ENCODE measurements at regions not wholly inside any gene's neighbourhood (a gene's known extent, or its start where the extent isn't known, plus 50 kb on each side); places are given as distances from the start of the nearest gene placed in this dataset.
"Not testable (repeated sequence)": the region's sequence is repeated elsewhere in the genome, so short reads cannot be mapped to it uniquely, and the experiment has no call there.

DNA sequence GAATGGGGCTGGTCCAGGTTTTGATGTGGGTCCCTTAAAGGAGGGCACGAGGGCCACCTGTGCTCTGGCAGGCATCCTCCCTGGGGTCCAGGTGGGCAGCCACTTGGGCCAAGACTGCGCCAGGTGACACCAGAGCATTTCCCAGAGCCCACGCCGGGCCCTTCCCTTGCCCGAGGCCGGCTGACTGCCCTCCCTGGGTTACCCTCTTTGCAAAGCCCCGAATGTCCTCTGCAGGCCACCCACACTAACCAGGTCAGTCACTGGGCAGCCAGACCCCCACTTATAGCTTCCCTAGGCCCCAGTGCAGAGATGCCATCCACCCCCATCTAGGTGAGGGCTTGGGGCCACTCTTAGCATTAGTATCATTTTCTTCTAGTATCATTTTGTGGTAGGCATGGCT, 433.8 kb upstream of the ZNF722 start:
- TF ChIP-seq, protein P1, sequence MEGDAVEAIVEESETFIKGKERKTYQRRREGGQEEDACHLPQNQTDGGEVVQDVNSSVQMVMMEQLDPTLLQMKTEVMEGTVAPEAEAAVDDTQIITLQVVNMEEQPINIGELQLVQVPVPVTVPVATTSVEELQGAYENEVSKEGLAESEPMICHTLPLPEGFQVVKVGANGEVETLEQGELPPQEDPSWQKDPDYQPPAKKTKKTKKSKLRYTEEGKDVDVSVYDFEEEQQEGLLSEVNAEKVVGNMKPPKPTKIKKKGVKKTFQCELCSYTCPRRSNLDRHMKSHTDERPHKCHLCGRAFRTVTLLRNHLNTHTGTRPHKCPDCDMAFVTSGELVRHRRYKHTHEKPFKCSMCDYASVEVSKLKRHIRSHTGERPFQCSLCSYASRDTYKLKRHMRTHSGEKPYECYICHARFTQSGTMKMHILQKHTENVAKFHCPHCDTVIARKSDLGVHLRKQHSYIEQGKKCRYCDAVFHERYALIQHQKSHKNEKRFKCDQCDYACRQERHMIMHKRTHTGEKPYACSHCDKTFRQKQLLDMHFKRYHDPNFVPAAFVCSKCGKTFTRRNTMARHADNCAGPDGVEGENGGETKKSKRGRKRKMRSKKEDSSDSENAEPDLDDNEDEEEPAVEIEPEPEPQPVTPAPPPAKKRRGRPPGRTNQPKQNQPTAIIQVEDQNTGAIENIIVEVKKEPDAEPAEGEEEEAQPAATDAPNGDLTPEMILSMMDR (IDR thresholded peaks at IDR 0.05), result not testable (repeated sequence)
- not testable (repeated sequence) for TF ChIP-seq POLR2A, EP300 (IDR thresholded peaks at IDR 0.05)

Data from stomach (tissue), 4 donors.